Activated CD8-positive, alpha-beta memory T cell treated with anti-CD3 and anti-CD28 coated beads for 36 hours (primary cell): ENCODE measurements at regions not wholly inside any gene's neighbourhood (a gene's known extent, or its start where the extent isn't known, plus 50 kb on each side); places are given as distances from the start of the nearest gene placed in this dataset.

Experiments
- CTCF ChIA-PET: fragments of 350-600 bp; sonication (Branson Sonifier 250); formaldehyde crosslinking; loops from one replicate; lab custom pipeline; 2021; ENCODE audit warnings: antibody characterized with exemption; lab: Charles Lee
- POLR2A ChIA-PET: fragments of 350-600 bp; sonication (Branson Sonifier 250); formaldehyde crosslinking; loops from one replicate; lab custom pipeline; 2021; ENCODE audit warnings: antibody characterized with exemption; lab: Charles Lee

- ChIA-PET POLR2A (no interaction called here), CTCF (no interaction called here)
Measured at GRCh38 chr13:79673310-79673992, 192.5 kb downstream of the NDFIP2 start.

- ChIA-PET POLR2A (no interaction called here), CTCF (no interaction called here)
Measured at GRCh38 chr13:79671420-79671819, 190.5 kb downstream of the NDFIP2 start.

GRCh38 chr13:79668201-79668752, 187.3 kb downstream of the NDFIP2 start:
- CTCF ChIA-PET = interaction anchor here (2.0 kb wide), 1 partner anchor 11 kb away, joined by 4 read pairs; no protein-coding TSS in a partner anchor
- POLR2A ChIA-PET = no interaction called here

- POLR2A ChIA-PET = no interaction called here
- CTCF ChIA-PET = interaction anchor here (2.0 kb wide), 1 partner anchor 11 kb away, joined by 4 read pairs; no protein-coding TSS in a partner anchor
Measured at GRCh38 chr13:79667771-79668170, 186.8 kb downstream of the NDFIP2 start.

GRCh38 chr13:79663977-79664636, 183.2 kb downstream of the NDFIP2 start:
- CTCF ChIA-PET = no interaction called here
- POLR2A ChIA-PET = no interaction called here

GRCh38 chr13:79663435-79663834, 182.5 kb downstream of the NDFIP2 start:
- CTCF ChIA-PET = no interaction called here
- POLR2A ChIA-PET = no interaction called here

- ChIA-PET CTCF (no interaction called here), POLR2A (no interaction called here)
Measured at GRCh38 chr13:79662882-79663281, 181.9 kb downstream of the NDFIP2 start.

- POLR2A ChIA-PET = no interaction called here
- CTCF ChIA-PET = no interaction called here
Measured at GRCh38 chr13:79660361-79660760, 179.4 kb downstream of the NDFIP2 start.

GRCh38 chr13:79659121-79659521, 178.2 kb downstream of the NDFIP2 start:
- ChIA-PET CTCF (no interaction called here), POLR2A (no interaction called here)

- CTCF ChIA-PET = no interaction called here
- POLR2A ChIA-PET = no interaction called here
Measured at GRCh38 chr13:79658333-79658975, 177.5 kb downstream of the NDFIP2 start.

GRCh38 chr13:79655509-79655908, 174.6 kb downstream of the NDFIP2 start:
- ChIA-PET CTCF (no interaction called here), POLR2A (no interaction called here)

- ChIA-PET CTCF (no interaction called here), POLR2A (no interaction called here)
Measured at GRCh38 chr13:79654520-79654919, 173.6 kb downstream of the NDFIP2 start.

GRCh38 chr13:79650688-79651087, 169.7 kb downstream of the NDFIP2 start:
- ChIA-PET POLR2A (no interaction called here), CTCF (no interaction called here)

GRCh38 chr13:79648191-79648590, 167.2 kb downstream of the NDFIP2 start:
- CTCF ChIA-PET = no interaction called here
- POLR2A ChIA-PET = no interaction called here

GRCh38 chr13:79647533-79647932, 166.6 kb downstream of the NDFIP2 start:
- ChIA-PET POLR2A (no interaction called here), CTCF (no interaction called here)

- POLR2A ChIA-PET = no interaction called here
Measured at GRCh38 chr13:79646880-79647279, 165.9 kb downstream of the NDFIP2 start.

GRCh38 chr13:79645569-79645968, 164.6 kb downstream of the NDFIP2 start:
- ChIA-PET POLR2A (no interaction called here), CTCF (no interaction called here)

More at GRCh38 chr13:79646880-79647279, 165.9 kb downstream of the NDFIP2 start:
- CTCF ChIA-PET = no interaction called here

- ChIA-PET POLR2A (no interaction called here), CTCF (no interaction called here)
Measured at GRCh38 chr13:79642596-79642995, 161.6 kb downstream of the NDFIP2 start.

GRCh38 chr13:79637133-79637763, 156.3 kb downstream of the NDFIP2 start:
- CTCF ChIA-PET = no interaction called here
- POLR2A ChIA-PET = no interaction called here

- ChIA-PET POLR2A (no interaction called here), CTCF (no interaction called here)
Measured at GRCh38 chr13:79631051-79631659, 150.2 kb downstream of the NDFIP2 start.
